Inferior parietal cortex (tissue), 1 donor: ENCODE measurements at regions not wholly inside any gene's neighbourhood (a gene's known extent, or its start where the extent isn't known, plus 50 kb on each side); places are given as distances from the start of the nearest gene placed in this dataset.

Experiments used
- DNase-seq: peaks from one replicate; pipeline ENCODE4 v3.0.0-alpha.2; 2016; ENCODE audit errors: extremely low spot score

DNA sequence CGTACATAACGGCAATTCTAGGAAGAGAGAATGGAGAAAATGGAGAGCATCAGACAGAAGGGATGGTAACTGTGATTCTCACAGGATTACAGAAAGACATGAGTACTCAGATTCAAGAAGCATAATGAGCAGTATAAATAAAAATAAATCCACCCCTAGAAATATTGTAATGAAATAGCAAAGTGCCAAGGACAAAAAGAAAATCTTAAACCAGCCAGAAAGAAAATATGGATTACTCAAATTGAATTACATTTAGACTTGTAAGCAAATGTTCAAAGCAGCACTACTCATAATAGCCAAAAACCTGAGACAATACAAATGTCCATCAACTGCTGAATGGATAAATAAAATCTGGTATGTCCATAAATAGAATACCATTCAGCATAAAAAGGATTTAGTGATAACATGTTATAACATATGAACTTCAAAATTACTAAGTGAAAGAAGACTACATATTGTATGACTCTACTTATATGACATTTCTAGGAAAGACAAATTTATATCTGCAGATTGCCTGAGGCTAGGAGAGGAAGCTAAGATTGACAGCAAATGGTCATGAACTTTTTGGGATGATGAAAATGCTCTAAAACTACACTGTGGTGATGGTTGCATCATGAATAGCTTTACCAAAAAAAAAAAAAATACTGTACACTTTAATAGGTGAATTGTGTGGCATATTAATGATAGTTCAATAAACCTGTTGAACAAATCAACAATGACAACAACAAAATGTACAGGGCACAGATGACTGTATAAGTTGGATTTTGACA, 63.4 kb upstream of the SPTBN1 start:
- DNase-seq, result no peak

DNA sequence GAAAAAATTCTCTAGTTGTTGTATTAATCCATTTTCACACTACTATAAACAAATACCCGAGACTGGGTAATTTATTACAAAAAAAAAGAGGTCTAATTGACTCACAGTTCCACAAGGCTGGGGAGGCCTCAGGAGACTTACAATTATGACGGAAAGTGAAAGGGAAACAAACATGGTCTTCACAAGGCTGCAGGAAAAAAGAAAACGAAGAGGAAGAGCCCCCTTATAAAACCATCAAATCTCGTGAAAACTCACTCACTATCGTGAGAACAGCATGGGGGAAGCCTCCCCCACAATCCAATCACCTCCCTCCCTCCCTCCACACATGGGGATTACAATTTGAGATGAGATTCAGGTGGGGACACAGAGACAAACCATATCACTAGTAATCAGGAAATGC, 61.7 kb upstream of the SPTBN1 start:
- DNase-seq, result no peak

DNA sequence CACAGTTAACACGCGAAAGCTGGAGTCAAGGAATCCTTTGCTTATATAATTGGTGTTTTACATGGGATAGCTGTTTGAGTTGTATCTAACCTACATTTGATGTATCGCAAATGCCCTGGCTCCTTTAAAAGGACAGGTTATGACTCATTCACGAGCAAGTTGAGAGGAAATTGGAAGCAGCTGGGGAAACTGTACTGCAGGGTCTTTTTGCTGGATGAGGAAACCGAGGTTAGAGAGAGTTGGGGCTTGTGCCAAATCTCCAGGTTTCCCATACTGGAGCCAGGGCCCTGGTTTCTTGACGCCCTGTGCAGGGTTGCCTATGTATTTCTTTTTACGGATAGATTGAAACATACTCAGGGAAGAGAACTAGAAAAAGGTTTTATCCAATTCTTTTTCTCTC, 60.0 kb upstream of the SPTBN1 start:
- DNase-seq, result no peak

DNA sequence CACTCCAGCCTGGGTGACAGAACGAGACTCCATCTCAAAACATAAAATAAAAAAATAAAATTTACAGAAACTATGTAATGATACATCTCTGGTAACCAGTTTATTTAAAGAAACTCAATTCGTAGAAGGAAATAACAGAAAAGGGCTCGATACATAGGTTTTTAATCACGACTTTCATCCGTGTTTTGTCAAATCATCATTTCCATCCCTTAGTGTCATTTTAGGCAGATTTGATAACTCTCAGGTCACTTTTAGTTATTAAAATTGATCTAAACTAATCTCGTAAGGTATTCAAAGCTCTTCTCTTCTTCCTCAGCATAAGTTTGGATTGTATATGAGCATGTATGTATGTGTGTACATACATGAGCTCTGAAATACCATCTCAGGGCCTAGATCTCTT, 59.3 kb upstream of the SPTBN1 start:
- DNase-seq, result no peak

DNA sequence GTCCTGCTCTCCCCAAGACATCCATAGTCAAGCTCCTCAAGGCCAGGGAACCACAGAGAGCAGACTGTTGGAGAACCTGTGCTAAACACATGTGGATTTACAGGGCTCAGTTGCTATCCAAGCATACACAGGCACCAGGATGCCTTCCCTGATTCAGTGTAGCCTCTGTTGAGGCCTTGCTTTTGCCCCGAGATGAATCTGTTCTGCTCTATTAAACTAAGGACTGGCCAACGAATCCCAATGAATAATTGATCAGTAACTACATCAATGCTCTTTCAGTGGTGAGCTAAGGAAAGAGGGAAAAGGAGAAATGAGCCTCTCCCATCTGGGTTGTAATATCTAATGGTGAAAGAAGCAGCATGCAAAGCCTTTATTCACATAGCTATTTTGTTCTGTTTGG, 58.7 kb upstream of the SPTBN1 start:
- no peak for DNase-seq

DNA sequence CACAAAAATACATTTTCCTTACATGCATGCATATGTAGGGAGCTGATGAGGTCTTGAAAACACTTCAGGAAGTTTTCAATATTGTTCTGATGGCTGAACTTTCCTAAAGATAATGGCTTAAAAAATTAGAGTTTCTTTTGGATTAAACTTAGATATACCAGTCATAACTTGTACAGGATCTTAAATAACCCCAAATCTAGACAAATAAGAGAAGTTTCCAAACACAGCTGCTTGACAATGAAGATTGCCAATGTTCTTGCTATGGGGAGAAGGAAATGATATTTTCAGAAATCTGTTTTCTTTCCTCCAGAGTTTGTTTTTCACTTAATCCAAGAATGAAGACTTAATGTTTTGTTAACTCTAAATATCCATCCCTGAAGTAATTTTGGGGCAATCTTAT, 54.6 kb upstream of the SPTBN1 start:
- DNase-seq, result no peak

- no peak for DNase-seq
Measured at GRCh38 chr2:54402350-54402749, 53.8 kb upstream of the SPTBN1 start.

DNA sequence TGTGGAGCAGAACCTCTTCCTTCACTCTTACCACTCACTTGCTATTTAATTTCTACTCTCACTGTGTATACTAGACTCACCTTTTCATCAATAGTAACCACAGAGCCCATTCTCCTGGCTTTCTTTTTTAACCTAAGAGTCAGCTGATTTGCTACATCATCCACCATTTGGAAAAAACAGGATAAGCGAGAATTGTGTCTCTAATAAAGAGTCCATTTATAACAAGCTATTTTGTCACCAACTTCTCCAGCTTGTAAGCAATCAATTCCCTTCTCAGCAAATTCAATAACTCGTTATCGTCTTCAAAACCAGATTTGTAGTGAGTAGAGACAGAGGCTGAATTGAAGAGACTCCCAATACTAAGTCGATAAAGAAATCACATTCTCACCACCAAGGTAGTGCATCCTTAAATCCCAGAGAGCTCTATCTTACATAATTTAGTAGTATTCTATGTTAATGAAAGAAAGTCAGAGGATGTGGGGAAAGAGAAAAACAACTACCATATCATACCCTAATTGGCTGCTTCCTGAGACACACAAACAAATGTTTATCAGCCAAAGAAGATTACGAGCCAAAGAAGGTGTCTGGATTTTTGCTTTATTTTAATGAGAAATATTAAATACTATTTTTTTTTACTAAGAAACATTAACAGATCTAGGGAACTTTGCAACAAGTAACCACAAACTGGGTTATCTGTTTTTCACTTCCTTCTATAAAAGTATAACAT, 52.5 kb upstream of the SPTBN1 start:
- DNase-seq, result peak; percentile 43

DNA sequence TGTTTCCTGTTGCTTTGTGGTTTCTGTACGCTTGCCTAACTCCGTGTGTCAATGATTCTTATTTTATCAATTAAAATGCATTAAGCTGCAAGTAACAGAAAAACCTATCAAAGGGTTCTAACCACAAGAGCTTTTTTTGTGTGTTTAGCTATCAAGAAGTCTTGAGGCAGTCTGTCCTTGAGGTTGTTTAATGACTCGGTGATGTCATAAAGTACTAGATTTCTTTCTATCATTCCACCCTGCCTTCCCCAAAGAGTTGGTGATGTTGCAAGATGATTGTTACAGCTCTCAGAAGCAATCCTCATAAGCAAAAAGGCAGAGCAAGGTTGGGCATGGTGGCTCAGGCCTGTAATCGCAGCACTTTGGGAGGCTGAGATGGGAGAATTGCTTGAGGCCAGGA, 51.9 kb upstream of the SPTBN1 start:
- DNase-seq, result no peak

GRCh38 chr2:54406031-54406430, 50.1 kb upstream of the SPTBN1 start:
- no peak for DNase-seq
